ENCODE measurements at regions not wholly inside any gene's neighbourhood (a gene's known extent, or its start where the extent isn't known, plus 50 kb on each side); places are given as distances from the start of the nearest gene placed in this dataset.

GRCh38 chr3:187464682-187465081 lies 96.5 kb downstream of the RTP4 start:
- no peak overlapping the region for H3K4me3 ChIP-seq (ENCODE audit: low read length)
- DNase-seq (ENCODE audit: low read depth): no peak
- TF ChIP-seq CTCF (conservative IDR thresholded peaks at IDR 0.05; ENCODE audit: low read length): no peak

- no peak for DNase-seq (ENCODE audit: low read depth)
- no peak overlapping the region for H3K4me3 ChIP-seq (ENCODE audit: low read length)
- TF ChIP-seq CTCF (conservative IDR thresholded peaks at IDR 0.05; ENCODE audit: low read length): no peak
Measured at GRCh38 chr3:187458921-187459320, 90.7 kb downstream of the RTP4 start.

GRCh38 chr3:187458383-187458782 lies 90.2 kb downstream of the RTP4 start:
- no peak overlapping the region for H3K4me3 ChIP-seq (ENCODE audit: low read length)
- no peak for DNase-seq (ENCODE audit: low read depth)
- no peak for TF ChIP-seq CTCF (conservative IDR thresholded peaks at IDR 0.05; ENCODE audit: low read length)

- peak; percentile 22 for DNase-seq (ENCODE audit: low read depth)
Measured at GRCh38 chr3:187456250-187456649, 88.1 kb downstream of the RTP4 start.

GRCh38 chr3:187454085-187454815 lies 86.1 kb downstream of the RTP4 start:
- DNase-seq (ENCODE audit: low read depth): peak; percentile 46
- no peak for TF ChIP-seq CTCF (conservative IDR thresholded peaks at IDR 0.05; ENCODE audit: low read length)
- H3K4me3 ChIP-seq (ENCODE audit: low read length): no peak overlapping the region

More at GRCh38 chr3:187456250-187456649, 88.1 kb downstream of the RTP4 start:
- H3K4me3 ChIP-seq (ENCODE audit: low read length): no peak overlapping the region
- no peak for TF ChIP-seq CTCF (conservative IDR thresholded peaks at IDR 0.05; ENCODE audit: low read length)

- TF ChIP-seq CTCF (conservative IDR thresholded peaks at IDR 0.05; ENCODE audit: low read length): no peak
- DNase-seq (ENCODE audit: low read depth): no peak
- no peak overlapping the region for H3K4me3 ChIP-seq (ENCODE audit: low read length)
Measured at GRCh38 chr3:187450431-187451190, 82.4 kb downstream of the RTP4 start.

GRCh38 chr3:187448674-187449073 lies 80.5 kb downstream of the RTP4 start:
- no peak for TF ChIP-seq CTCF (conservative IDR thresholded peaks at IDR 0.05; ENCODE audit: low read length)
- DNase-seq (ENCODE audit: low read depth): no peak
- H3K4me3 ChIP-seq (ENCODE audit: low read length): no peak overlapping the region

All from AG10803 (cell line).